Gastrocnemius medialis (tissue), 4 donors: ENCODE measurements at regions not wholly inside any gene's neighbourhood (a gene's known extent, or its start where the extent isn't known, plus 50 kb on each side); places are given as distances from the start of the nearest gene placed in this dataset.

Source experiments
- POLR2A ChIP-seq, 2 donors: fragments of 450-650 bp; IDR thresholded peaks; one replicate each; pipeline ENCODE4 v1.6.1; 2017; ENCODE audit warnings: antibody characterized with exemption in 2 of 2, mild to moderate bottlenecking in 2 of 2, moderate library complexity in 2 of 2
- TF ChIP-seq, protein P1 (sequence below), 5 experiments: fragments of 450-650 bp in 3 of 5; fragments of 200-600 bp in 2 of 5; sonication (generic) in 2 of 5; IDR thresholded peaks in 4 of 5; conservative IDR thresholded peaks in 1 of 5; 1 replicate in 4 of 5; 2 replicates in 1 of 5; pipeline ENCODE4 v1.5.1; 2016 to 2019; ENCODE audit warnings: antibody characterized with exemption in 5 of 5, mild to moderate bottlenecking in 3 of 5, moderate library complexity in 3 of 5

DNA sequence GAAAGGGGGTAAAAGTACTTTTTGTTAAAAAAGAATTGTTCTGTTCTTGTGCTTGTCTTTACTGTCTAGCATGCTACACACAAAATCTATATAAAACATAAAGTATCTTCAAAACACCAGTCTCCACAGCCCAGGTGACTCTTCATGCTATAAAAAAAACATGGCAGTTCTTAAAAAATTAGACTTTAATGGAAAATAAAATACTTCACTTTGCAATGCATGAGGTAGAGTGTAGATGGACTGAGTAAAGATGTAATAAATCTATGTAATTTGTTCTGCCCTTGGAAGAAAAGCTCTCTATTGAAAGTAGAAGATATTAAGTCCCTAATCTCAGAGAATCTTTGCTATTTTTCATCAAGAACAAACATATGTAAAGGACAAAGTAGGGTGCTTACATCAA is 425.4 kb downstream of the NOVA1 start:
- TF ChIP-seq, protein P1, sequence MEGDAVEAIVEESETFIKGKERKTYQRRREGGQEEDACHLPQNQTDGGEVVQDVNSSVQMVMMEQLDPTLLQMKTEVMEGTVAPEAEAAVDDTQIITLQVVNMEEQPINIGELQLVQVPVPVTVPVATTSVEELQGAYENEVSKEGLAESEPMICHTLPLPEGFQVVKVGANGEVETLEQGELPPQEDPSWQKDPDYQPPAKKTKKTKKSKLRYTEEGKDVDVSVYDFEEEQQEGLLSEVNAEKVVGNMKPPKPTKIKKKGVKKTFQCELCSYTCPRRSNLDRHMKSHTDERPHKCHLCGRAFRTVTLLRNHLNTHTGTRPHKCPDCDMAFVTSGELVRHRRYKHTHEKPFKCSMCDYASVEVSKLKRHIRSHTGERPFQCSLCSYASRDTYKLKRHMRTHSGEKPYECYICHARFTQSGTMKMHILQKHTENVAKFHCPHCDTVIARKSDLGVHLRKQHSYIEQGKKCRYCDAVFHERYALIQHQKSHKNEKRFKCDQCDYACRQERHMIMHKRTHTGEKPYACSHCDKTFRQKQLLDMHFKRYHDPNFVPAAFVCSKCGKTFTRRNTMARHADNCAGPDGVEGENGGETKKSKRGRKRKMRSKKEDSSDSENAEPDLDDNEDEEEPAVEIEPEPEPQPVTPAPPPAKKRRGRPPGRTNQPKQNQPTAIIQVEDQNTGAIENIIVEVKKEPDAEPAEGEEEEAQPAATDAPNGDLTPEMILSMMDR (IDR thresholded peaks at IDR 0.05 in 4 of 5, conservative IDR thresholded peaks at IDR 0.05 in 1 of 5) = no peak
- TF ChIP-seq POLR2A (IDR thresholded peaks at IDR 0.05) = no peak
